NAMALWA (cell line): ENCODE measurements at regions not wholly inside any gene's neighbourhood (a gene's known extent, or its start where the extent isn't known, plus 50 kb on each side); places are given as distances from the start of the nearest gene placed in this dataset.

Experiments used
- DNase-seq: peaks from one replicate; pipeline ENCODE4 v3.0.0-alpha.2; 2015; ENCODE audit warnings: low spot score

GRCh38 chr20:58139849-58140786 is 88.3 kb downstream of the ANKRD60 start:
- DNase-seq, result no peak

GRCh38 chr20:58138395-58138794 is 90.1 kb downstream of the ANKRD60 start:
- DNase-seq, result no peak

GRCh38 chr20:58137651-58138265 is 90.7 kb downstream of the ANKRD60 start:
- no peak for DNase-seq

- no peak for DNase-seq
These were observed 91.2 kb downstream of the ANKRD60 start for GRCh38 chr20:58137236-58137635.

GRCh38 chr20:58136149-58136484 is 92.3 kb downstream of the ANKRD60 start:
- no peak for DNase-seq

- DNase-seq, result no peak
These were observed 92.9 kb downstream of the ANKRD60 start for GRCh38 chr20:58135441-58136148.

- no peak for DNase-seq
These were observed 95.2 kb downstream of the ANKRD60 start for GRCh38 chr20:58133020-58133808.

GRCh38 chr20:58131551-58132142 is 96.8 kb downstream of the ANKRD60 start:
- DNase-seq, result no peak

- no peak for DNase-seq
These were observed 97.3 kb downstream of the ANKRD60 start for GRCh38 chr20:58131151-58131550.

- no peak for DNase-seq
These were observed 97.9 kb downstream of the ANKRD60 start for GRCh38 chr20:58130581-58130980.

GRCh38 chr20:58130156-58130555 is 98.3 kb downstream of the ANKRD60 start:
- DNase-seq, result no peak

GRCh38 chr20:58129721-58130151 is 98.7 kb downstream of the ANKRD60 start:
- no peak for DNase-seq

GRCh38 chr20:58128635-58129625 is 99.5 kb downstream of the ANKRD60 start:
- DNase-seq, result no peak

GRCh38 chr20:58127701-58128111 is 100.7 kb downstream of the ANKRD60 start:
- DNase-seq, result no peak

- no peak for DNase-seq
These were observed 102.7 kb downstream of the ANKRD60 start for GRCh38 chr20:58125726-58126125.

GRCh38 chr20:58117944-58118343 is 110.5 kb downstream of the ANKRD60 start:
- DNase-seq, result no peak

GRCh38 chr20:58116505-58116904 is 111.9 kb downstream of the ANKRD60 start:
- DNase-seq, result no peak

- no peak for DNase-seq
These were observed 114.7 kb downstream of the ANKRD60 start for GRCh38 chr20:58113716-58114115.

GRCh38 chr20:58112017-58112781 is 116.3 kb downstream of the ANKRD60 start:
- DNase-seq, result no peak
